GM12878 (cell line): ENCODE measurements at regions not wholly inside any gene's neighbourhood (a gene's known extent, or its start where the extent isn't known, plus 50 kb on each side); places are given as distances from the start of the nearest gene placed in this dataset.

Source experiments
- ASH2L ChIP-seq: fragments of 300-600, 200-600 bp; sonication (generic); IDR thresholded peaks from 2 replicates; pipeline ENCODE4 v1.6.1; 2017; ENCODE audit warnings: low read depth, mild to moderate bottlenecking, borderline replicate concordance
- POLR2AphosphoS2 ChIP-seq: IDR thresholded peaks from 2 replicates; pipeline ENCODE4 v1.6.1; 2011; ENCODE audit warnings: low read depth, mild to moderate bottlenecking, low read length, improper control_type of control experiment, moderate library complexity
- POLR2AphosphoS5 ChIP-seq: IDR thresholded peaks from 2 replicates; pipeline ENCODE4 v1.6.1; 2011; ENCODE audit warnings: mild to moderate bottlenecking, low read length, inconsistent platforms
- YY1 ChIP-seq: IDR thresholded peaks from 2 replicates; pipeline ENCODE4 v1.6.1; 2011; ENCODE audit warnings: low read depth, mild to moderate bottlenecking, low read length

DNA sequence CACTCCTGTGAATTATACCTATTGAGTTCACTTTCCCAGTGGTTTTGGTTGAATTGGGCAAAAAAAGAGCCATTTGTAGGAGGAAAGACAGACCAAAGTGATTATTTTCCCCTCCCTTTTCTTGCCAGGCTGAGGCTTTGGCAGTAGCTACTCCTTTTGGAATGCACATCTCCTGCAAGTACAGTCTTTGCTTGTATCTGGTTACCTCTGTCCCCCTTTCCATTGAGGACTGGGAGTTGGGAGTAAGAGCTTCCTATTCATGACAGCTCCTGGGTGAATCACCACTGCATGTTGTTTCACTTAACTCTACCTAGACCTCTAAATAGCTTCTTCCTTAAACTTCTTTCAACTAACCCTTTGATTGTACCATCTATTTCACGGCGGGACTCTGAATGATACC is 695.3 kb upstream of the ZNF804A start:
- TF ChIP-seq YY1: no peak
- no peak for TF ChIP-seq POLR2AphosphoS2
- no peak for TF ChIP-seq POLR2AphosphoS5
- TF ChIP-seq ASH2L: no peak
